B cell (primary cell): ENCODE measurements at regions not wholly inside any gene's neighbourhood (a gene's known extent, or its start where the extent isn't known, plus 50 kb on each side); places are given as distances from the start of the nearest gene placed in this dataset.

Source experiments
- CTCF ChIP-seq: fragments of 200-600 bp; IDR thresholded peaks from one replicate; pipeline ENCODE4 v1.8.0; 2022; ENCODE audit warnings: antibody characterized with exemption, mild to moderate bottlenecking
- EZH2 ChIP-seq: IDR thresholded peaks from 2 replicates; pipeline ENCODE4 v1.6.1; 2012; ENCODE audit warnings: borderline replicate concordance, low read depth, mild to moderate bottlenecking, moderate library complexity, low read length; ENCODE audit not compliant: insufficient read depth, poor library complexity, severe bottlenecking

GRCh38 chr2:20914771-20915170 lies 91.9 kb upstream of the LDAH start:
- TF ChIP-seq CTCF, result no peak
- no peak for TF ChIP-seq EZH2
